K562 (cell line): ENCODE measurements at regions not wholly inside any gene's neighbourhood (a gene's known extent, or its start where the extent isn't known, plus 50 kb on each side); places are given as distances from the start of the nearest gene placed in this dataset.

Experiments
- E2F8 ChIP-seq: fragments of 450-650 bp; IDR thresholded peaks from 2 replicates; pipeline ENCODE4 v1.7.1; 2018; ENCODE audit warnings: mild to moderate bottlenecking, low read depth; ENCODE audit not compliant: partially characterized antibody
- FUS ChIP-seq: fragments of 200-400 bp; formaldehyde crosslinking; optimal IDR thresholded peaks from 2 replicates; pipeline ENCODE3; 2017; ENCODE audit warnings: low read depth, low read length
- HBP1 ChIP-seq: fragments of 450-650 bp; formaldehyde crosslinking; IDR thresholded peaks from 2 replicates; pipeline ENCODE4 v1.4.0; 2022; ENCODE audit warnings: missing genetic modification characterization
- RREB1 ChIP-seq: fragments of 250-450 bp; sonication (Bioruptor Pico); IDR thresholded peaks from 2 replicates; pipeline ENCODE4 v1.4.0; 2020
- TEAD4 ChIP-seq, 2 experiments: sonication (generic) in 1 of 2; formaldehyde crosslinking in 1 of 2; IDR thresholded peaks; 2 replicates each; pipeline versions ENCODE4 v1.6.1 to v1.8.0; 2012 to 2022; ENCODE audit warnings: borderline replicate concordance in 1 of 2, inconsistent platforms in 1 of 2, low read length in 1 of 2, mild to moderate bottlenecking in 1 of 2, missing genetic modification reagents in 1 of 2
- TOE1 ChIP-seq, 2 experiments: fragments of 450-650 bp in 1 of 2; sonication (generic) in 1 of 2; formaldehyde crosslinking in 1 of 2; IDR thresholded peaks; 2 replicates each; pipeline versions ENCODE4 v1.7.1 to v1.8.0; 2016 to 2022; ENCODE audit warnings: borderline replicate concordance in 2 of 2, mild to moderate bottlenecking in 2 of 2, antibody characterized with exemption in 1 of 2, inconsistent platforms in 1 of 2, low read depth in 1 of 2, missing genetic modification reagents in 1 of 2, moderate library complexity in 1 of 2
- ZNF212 ChIP-seq: fragments of 450-650 bp; formaldehyde crosslinking; IDR thresholded peaks from 2 replicates; pipeline ENCODE4 v1.4.0; 2020; ENCODE audit warnings: mild to moderate bottlenecking
- ZNF274 ChIP-seq: IDR thresholded peaks from 2 replicates; pipeline ENCODE4 v1.6.1; 2011; ENCODE audit warnings: low read depth, mild to moderate bottlenecking, low read length, moderate library complexity, borderline replicate concordance

- no peak for TF ChIP-seq HBP1 (CRISPR knock-in tag)
- TF ChIP-seq E2F8 = no peak
- no peak for TF ChIP-seq FUS
- no peak for TF ChIP-seq TEAD4 (IDR thresholded peaks at IDR 0.05; ENCODE audit: low read length)
- no peak for TF ChIP-seq TEAD4 (CRISPR knock-in tag; IDR thresholded peaks at IDR 0.05; ENCODE audit: borderline replicate concordance)
- no peak for TF ChIP-seq ZNF212
- TF ChIP-seq ZNF274 = no peak
- TF ChIP-seq TOE1 (IDR thresholded peaks at IDR 0.05; ENCODE audit: borderline replicate concordance) = no peak
- no peak for TF ChIP-seq TOE1 (CRISPR knock-in tag; IDR thresholded peaks at IDR 0.05; ENCODE audit: borderline replicate concordance, low read depth)
- TF ChIP-seq RREB1 (CRISPR knock-in tag) = no peak
Observed at GRCh38 chr6:23409531-23409930, 716.5 kb upstream of the NRSN1 start (continued).
